K562 (cell line): ENCODE measurements at regions not wholly inside any gene's neighbourhood (a gene's known extent, or its start where the extent isn't known, plus 50 kb on each side); places are given as distances from the start of the nearest gene placed in this dataset.

Source experiments
- CREM ChIP-seq: IDR thresholded peaks from 2 replicates; pipeline ENCODE4 v1.6.1; 2014; ENCODE audit warnings: antibody characterized with exemption, low read depth
- DEAF1 ChIP-seq: fragments of 450-650 bp; formaldehyde crosslinking; IDR thresholded peaks from 2 replicates; pipeline ENCODE4 v1.4.0; 2020; ENCODE audit warnings: mild to moderate bottlenecking, moderate library complexity
- ESRRB ChIP-seq: fragments of 250-450 bp; sonication (Bioruptor Pico); IDR thresholded peaks from 2 replicates; pipeline ENCODE4 v1.5.0; 2020; ENCODE audit warnings: mild to moderate bottlenecking, moderate library complexity, borderline replicate concordance
- FOXP1 ChIP-seq: sonication (generic); formaldehyde crosslinking; IDR thresholded peaks from 2 replicates; pipeline ENCODE4 v1.8.0; 2022; ENCODE audit warnings: mild to moderate bottlenecking, missing genetic modification reagents
- GABPB1 ChIP-seq: sonication (generic); formaldehyde crosslinking; IDR thresholded peaks from 2 replicates; pipeline ENCODE4 v1.8.0; 2022; ENCODE audit warnings: mild to moderate bottlenecking, missing genetic modification reagents
- GATAD2B ChIP-seq: fragments of 450-650 bp; IDR thresholded peaks from 2 replicates; pipeline ENCODE4 v1.6.1; 2017; ENCODE audit warnings: mild to moderate bottlenecking, borderline replicate concordance
- HMGN3 ChIP-seq: IDR thresholded peaks from 2 replicates; pipeline ENCODE4 v1.6.1; 2011; ENCODE audit warnings: borderline replicate concordance, low read depth, mild to moderate bottlenecking, mixed read lengths, low read length; ENCODE audit not compliant: insufficient read length; ENCODE audit errors: extremely low read depth
- MXI1 ChIP-seq: IDR thresholded peaks from 2 replicates; pipeline ENCODE4 v1.6.1; 2011; ENCODE audit warnings: low read depth, mild to moderate bottlenecking, improper control_type of control experiment, low read length
- MYC ChIP-seq, 2 experiments: fragments of 250-450 bp in 1 of 2; sonication (Bioruptor Pico) in 1 of 2; IDR thresholded peaks; 2 replicates each; pipeline versions ENCODE4 v1.5.1 to v1.6.1; 2012 to 2021; ENCODE audit warnings: low read depth in 2 of 2, borderline replicate concordance in 1 of 2, improper control_type of control experiment in 1 of 2, low read length in 1 of 2, mild to moderate bottlenecking in 1 of 2, moderate library complexity in 1 of 2
- MYNN ChIP-seq, 2 experiments: sonication (generic); formaldehyde crosslinking in 1 of 2; IDR thresholded peaks; 2 replicates each; pipeline versions ENCODE4 v1.5.0 to v1.6.1; 2016 to 2020; ENCODE audit warnings: antibody characterized with exemption in 1 of 2, missing genetic modification reagents in 1 of 2
- NFE2 ChIP-seq: IDR thresholded peaks from 2 replicates; pipeline ENCODE4 v1.6.1; 2014; ENCODE audit warnings: antibody characterized with exemption, low read depth
- POLR2AphosphoS5 ChIP-seq: IDR thresholded peaks from 2 replicates; pipeline ENCODE4 v1.6.1; 2011; ENCODE audit warnings: mild to moderate bottlenecking, low read depth, low read length, moderate library complexity; ENCODE audit not compliant: control insufficient read depth, insufficient read depth
- RBFOX2 ChIP-seq: fragments of 200-400 bp; formaldehyde crosslinking; IDR thresholded peaks from 2 replicates; pipeline ENCODE4 v1.6.1; 2017; ENCODE audit warnings: low read depth, mild to moderate bottlenecking, low read length, moderate library complexity
- SNAPC5 ChIP-seq: fragments of 250-450 bp; sonication (Bioruptor Pico); IDR thresholded peaks from 2 replicates; pipeline ENCODE4 v1.8.0; 2021; ENCODE audit warnings: moderate library complexity, mild to moderate bottlenecking, inconsistent platforms
- SRSF1 ChIP-seq: fragments of 200-400 bp; formaldehyde crosslinking; IDR thresholded peaks from 2 replicates; pipeline ENCODE4 v1.6.1; 2017; ENCODE audit warnings: mild to moderate bottlenecking, low read depth, low read length, moderate library complexity
- TEAD4 ChIP-seq, 2 experiments: sonication (generic) in 1 of 2; formaldehyde crosslinking in 1 of 2; IDR thresholded peaks; 2 replicates each; pipeline versions ENCODE4 v1.6.1 to v1.8.0; 2012 to 2022; ENCODE audit warnings: borderline replicate concordance in 1 of 2, inconsistent platforms in 1 of 2, low read length in 1 of 2, mild to moderate bottlenecking in 1 of 2, missing genetic modification reagents in 1 of 2
- THRAP3 ChIP-seq: fragments of 450-650 bp; IDR thresholded peaks from 2 replicates; pipeline ENCODE4 v1.6.1; 2016; ENCODE audit warnings: mild to moderate bottlenecking, inconsistent platforms, borderline replicate concordance
- USF2 ChIP-seq: sonication (generic); formaldehyde crosslinking; IDR thresholded peaks from 2 replicates; pipeline ENCODE4 v1.5.0; 2020; ENCODE audit warnings: missing genetic modification reagents
- XRCC5 ChIP-seq: fragments of 200-400 bp; formaldehyde crosslinking; IDR thresholded peaks from 2 replicates; pipeline ENCODE4 v1.6.1; 2017; ENCODE audit warnings: low read depth, mild to moderate bottlenecking, low read length
- ZFP1 ChIP-seq: fragments of 450-650 bp; formaldehyde crosslinking; IDR thresholded peaks from 2 replicates; pipeline ENCODE4 v1.4.0; 2020; ENCODE audit warnings: mild to moderate bottlenecking, mixed read lengths
- ZKSCAN8 ChIP-seq: fragments of 200-800 bp; sonication (Bioruptor generic); IDR thresholded peaks from 2 replicates; pipeline ENCODE4 v1.6.1; 2016; ENCODE audit warnings: missing genetic modification characterization, missing compliant biosample characterization
- ZNF165 ChIP-seq: fragments of 250-450 bp; sonication (Bioruptor Pico); IDR thresholded peaks from 2 replicates; pipeline ENCODE4 v1.4.0; 2020; ENCODE audit warnings: borderline replicate concordance
- ZNF431 ChIP-seq: sonication (generic); formaldehyde crosslinking; IDR thresholded peaks from 2 replicates; pipeline ENCODE4 v1.8.0; 2022; ENCODE audit warnings: mild to moderate bottlenecking, missing genetic modification reagents
- ZNF778 ChIP-seq: fragments of 450-650 bp; formaldehyde crosslinking; IDR thresholded peaks from 2 replicates; pipeline ENCODE4 v1.4.0; 2020; ENCODE audit warnings: mild to moderate bottlenecking, moderate library complexity

- TF ChIP-seq GABPB1 (CRISPR knock-in tag) (no peak), MYC (IDR thresholded peaks at IDR 0.05; ENCODE audit: low read depth, low read length) (peak; percentile 64; the same call in 1 of the 2 replicates), MYC (CRISPR knock-in tag; IDR thresholded peaks at IDR 0.05; ENCODE audit: borderline replicate concordance, low read depth) (no peak), MXI1 (no peak), SNAPC5 (CRISPR knock-in tag) (no peak), XRCC5 (0 out of 2 replicates have a peak, but pooled peaks have one; percentile 76), TEAD4 (IDR thresholded peaks at IDR 0.05; ENCODE audit: low read length) (peak; percentile 80), TEAD4 (CRISPR knock-in tag; IDR thresholded peaks at IDR 0.05; ENCODE audit: borderline replicate concordance) (no peak), GATAD2B (peak; percentile 85), ESRRB (CRISPR knock-in tag) (no peak), ZFP1 (CRISPR knock-in tag) (no peak), THRAP3 (no peak), ZKSCAN8 (CRISPR knock-in tag) (0 out of 2 replicates have a peak, but pooled peaks have one; percentile 6), RBFOX2 (no peak), HMGN3 (no peak), CREM (peak; percentile 39; the same call in 1 of the 2 replicates), ZNF778 (CRISPR knock-in tag) (no peak), MYNN (IDR thresholded peaks at IDR 0.05) (0 out of 2 replicates have a peak, but pooled peaks have one; percentile 63), MYNN (CRISPR knock-in tag; IDR thresholded peaks at IDR 0.05) (no peak), SRSF1 (no peak), NFE2 (no peak), ZNF165 (no peak), FOXP1 (CRISPR knock-in tag) (no peak), ZNF431 (CRISPR knock-in tag) (no peak), DEAF1 (CRISPR knock-in tag) (no peak), USF2 (CRISPR knock-in tag) (no peak), POLR2AphosphoS5 (no peak)
Measured at GRCh38 chr6:27668442-27669294, 195.8 kb upstream of the ZNF184 start (continued).
